ENCODE measurements at regions not wholly inside any gene's neighbourhood (a gene's known extent, or its start where the extent isn't known, plus 50 kb on each side); places are given as distances from the start of the nearest gene placed in this dataset.

GRCh38 chr19:34034318-34034846, 137.9 kb upstream of the LSM14A start:
- TF ChIP-seq ZNF274 (IDR thresholded peaks at IDR 0.05; ENCODE audit: low read depth, low read length) (no peak), SUZ12 (IDR thresholded peaks at IDR 0.05; ENCODE audit: extremely low read depth, insufficient read depth, insufficient read length) (no peak), YY1 (IDR thresholded peaks at IDR 0.05; ENCODE audit: insufficient read depth, insufficient read length) (no peak)
